ENCODE measurements at regions not wholly inside any gene's neighbourhood (a gene's known extent, or its start where the extent isn't known, plus 50 kb on each side); places are given as distances from the start of the nearest gene placed in this dataset.

DNA sequence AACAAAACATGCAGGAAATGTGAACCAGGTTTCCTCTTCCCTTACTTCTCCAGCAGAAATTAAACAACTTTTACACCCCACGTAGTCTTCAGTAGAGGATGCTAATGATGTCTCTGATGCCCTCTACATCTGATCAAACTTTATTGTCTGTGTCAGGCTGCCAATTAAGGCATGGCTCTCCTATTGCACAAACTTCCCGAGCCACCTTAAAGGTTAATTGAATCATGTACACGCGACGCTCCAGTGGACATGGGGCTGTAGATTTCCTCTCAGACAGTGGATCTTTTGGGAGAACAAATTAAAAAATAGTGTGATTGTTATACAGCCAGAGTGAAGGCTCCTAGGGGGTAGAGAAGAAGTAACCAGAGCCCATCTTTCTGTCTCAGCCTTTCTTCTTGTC, 301.6 kb downstream of the SMAD2 start:
- no peaks in the 10 kb centered on the region for H3K4me1 ChIP-seq (ENCODE audit: control insufficient read depth, insufficient read depth, low read length)
- 87% methylated on average over 5 of the region's 5 CpGs for WGBS, 2 experiments
- H3K9me3 ChIP-seq (ENCODE audit: control insufficient read depth, low read length) = no peaks in the 10 kb centered on the region
- H3K4me3 ChIP-seq (ENCODE audit: insufficient read depth, low read depth, low read length) = no peak overlapping the region
- H3K27me3 ChIP-seq (ENCODE audit: control insufficient read depth, insufficient read depth, low read length, poor library complexity, severe bottlenecking) = no peaks in the 10 kb centered on the region
- no peak overlapping the region for H3K27ac ChIP-seq (ENCODE audit: insufficient read depth, low read depth, low read length, poor library complexity, severe bottlenecking)
- no peaks in the 10 kb centered on the region for H3K36me3 ChIP-seq (ENCODE audit: control insufficient read depth, insufficient read depth, low read length)

DNA sequence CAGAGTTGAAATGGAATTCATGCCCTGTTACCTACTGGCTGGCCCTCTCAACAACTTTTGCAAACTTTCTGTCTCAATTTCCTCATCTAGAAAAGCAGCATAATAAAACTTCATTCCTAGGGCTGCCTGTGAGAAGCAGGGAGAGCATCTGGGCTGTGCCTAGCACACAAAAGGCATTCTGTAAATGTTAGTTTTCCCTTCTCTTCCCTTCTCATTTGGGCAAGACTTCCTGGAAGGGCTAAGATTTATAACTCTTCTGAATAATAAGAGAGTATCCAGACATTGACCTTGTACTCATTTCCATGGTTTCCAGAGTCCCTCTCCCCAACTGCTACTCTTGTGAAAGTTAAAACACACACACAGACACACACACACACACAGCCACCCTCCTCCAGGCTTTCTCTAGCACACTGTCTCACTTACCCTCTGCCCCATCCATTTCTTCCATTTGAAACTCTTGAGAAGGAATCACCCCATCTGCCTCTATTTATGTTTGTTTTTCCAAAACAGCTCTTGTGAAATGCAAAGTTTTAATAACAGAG, 302.1 kb downstream of the SMAD2 start:
- H3K27ac ChIP-seq (ENCODE audit: insufficient read depth, low read depth, low read length, poor library complexity, severe bottlenecking) = no peak overlapping the region
- H3K4me3 ChIP-seq (ENCODE audit: insufficient read depth, low read depth, low read length) = no peak overlapping the region
- H3K27me3 ChIP-seq (ENCODE audit: control insufficient read depth, insufficient read depth, low read length, poor library complexity, severe bottlenecking) = no peaks in the 10 kb centered on the region
- no peaks in the 10 kb centered on the region for H3K4me1 ChIP-seq (ENCODE audit: control insufficient read depth, insufficient read depth, low read length)
- H3K9me3 ChIP-seq (ENCODE audit: control insufficient read depth, low read length) = no peaks in the 10 kb centered on the region
- no peaks in the 10 kb centered on the region for H3K36me3 ChIP-seq (ENCODE audit: control insufficient read depth, insufficient read depth, low read length)

DNA sequence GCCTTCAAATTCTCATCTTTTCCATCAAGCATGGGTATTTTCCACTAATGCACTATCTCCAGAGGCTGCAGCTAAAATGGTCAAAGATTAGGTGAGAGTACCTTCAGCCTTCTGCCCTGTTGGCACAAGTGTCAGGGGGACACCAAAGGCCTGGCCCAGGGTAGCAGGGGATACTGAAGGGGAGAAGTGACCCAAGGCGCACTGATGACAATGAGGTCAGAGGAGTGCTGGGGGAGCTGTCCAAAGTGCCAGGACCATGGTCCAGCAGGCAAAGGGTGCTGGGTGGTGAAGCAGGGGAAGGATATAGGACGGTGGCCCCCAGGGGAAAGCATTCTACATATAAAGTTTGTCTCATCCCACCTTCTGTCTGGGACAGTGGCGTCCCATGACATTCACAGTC, 303.4 kb downstream of the SMAD2 start:
- WGBS, 2 experiments = 81 to 87% methylated on average over 2 to 3 of the region's 3 CpGs
- H3K9me3 ChIP-seq (ENCODE audit: control insufficient read depth, low read length) = no peaks in the 10 kb centered on the region
- H3K36me3 ChIP-seq (ENCODE audit: control insufficient read depth, insufficient read depth, low read length) = no peaks in the 10 kb centered on the region
- H3K4me1 ChIP-seq (ENCODE audit: control insufficient read depth, insufficient read depth, low read length) = no peaks in the 10 kb centered on the region
- no peak overlapping the region for H3K27ac ChIP-seq (ENCODE audit: insufficient read depth, low read depth, low read length, poor library complexity, severe bottlenecking)
- no peaks in the 10 kb centered on the region for H3K27me3 ChIP-seq (ENCODE audit: control insufficient read depth, insufficient read depth, low read length, poor library complexity, severe bottlenecking)
- no peak overlapping the region for H3K4me3 ChIP-seq (ENCODE audit: insufficient read depth, low read depth, low read length)

DNA sequence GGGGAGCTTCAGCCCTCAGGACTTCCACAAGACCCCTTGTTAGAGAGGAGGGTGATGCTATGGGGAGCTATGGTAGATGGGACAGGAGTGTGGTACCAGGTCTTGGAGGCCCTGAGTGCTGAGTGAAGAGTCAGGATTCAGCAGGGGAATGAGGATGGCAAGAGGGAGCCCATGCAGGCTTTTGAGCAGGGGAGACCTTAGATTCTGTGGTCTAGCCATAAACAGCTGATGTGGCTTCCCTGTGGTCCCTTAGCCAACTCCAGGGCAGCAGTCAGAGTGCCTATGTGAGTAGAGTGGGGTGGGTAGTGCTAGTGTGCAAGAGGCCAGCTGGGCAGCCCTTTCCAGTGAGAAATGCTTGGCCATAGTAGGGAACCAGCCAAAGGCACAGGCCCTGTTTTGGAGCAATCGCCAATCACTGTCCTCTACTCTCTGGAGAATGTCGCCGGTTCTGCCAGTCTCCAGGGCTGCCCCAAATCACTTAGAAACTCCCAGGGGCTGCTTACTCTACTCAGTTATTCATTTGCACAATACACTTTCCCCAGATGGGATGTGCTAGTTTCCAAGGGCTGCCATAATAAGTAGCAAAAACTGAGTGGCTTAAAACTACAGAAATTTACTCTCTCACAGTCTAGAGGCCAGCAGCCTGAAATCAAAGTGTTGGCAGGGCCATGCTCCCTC, 310.5 kb downstream of the SMAD2 start:
- 93 to 96% methylated on average over 3 of the region's 3 CpGs for WGBS, 2 experiments
- no peaks in the 10 kb centered on the region for H3K9me3 ChIP-seq (ENCODE audit: control insufficient read depth, low read length)

DNA sequence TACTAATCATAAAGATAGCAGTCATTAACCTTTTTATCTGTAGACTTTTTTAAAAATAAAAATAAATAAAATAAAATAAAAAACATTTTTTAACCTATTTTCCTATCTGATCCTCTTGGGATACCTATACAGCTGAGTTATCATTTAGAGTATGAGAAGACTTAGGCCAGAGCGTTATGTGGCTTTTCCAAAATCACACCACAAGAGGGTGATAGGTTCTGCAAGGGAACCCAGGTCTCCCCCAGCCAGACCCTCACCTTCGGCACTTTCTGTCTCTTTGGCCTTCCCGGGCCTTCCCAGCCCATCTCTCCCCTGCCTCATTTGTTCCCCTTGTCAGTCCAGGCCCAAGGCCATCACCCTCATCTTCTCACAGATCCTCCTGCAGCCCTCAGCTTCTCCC, 311.7 kb downstream of the SMAD2 start:
- no peak overlapping the region for H3K4me3 ChIP-seq (ENCODE audit: insufficient read depth, low read depth, low read length)
- no peaks in the 10 kb centered on the region for H3K27me3 ChIP-seq (ENCODE audit: control insufficient read depth, insufficient read depth, low read length, poor library complexity, severe bottlenecking)
- no peak overlapping the region for H3K27ac ChIP-seq (ENCODE audit: insufficient read depth, low read depth, low read length, poor library complexity, severe bottlenecking)
- no peaks in the 10 kb centered on the region for H3K36me3 ChIP-seq (ENCODE audit: control insufficient read depth, insufficient read depth, low read length)
- H3K4me1 ChIP-seq (ENCODE audit: control insufficient read depth, insufficient read depth, low read length) = no peaks in the 10 kb centered on the region
- WGBS, 2 experiments = 90 to 91% methylated on average over 3 of the region's 3 CpGs
- H3K9me3 ChIP-seq (ENCODE audit: control insufficient read depth, low read length) = no peaks in the 10 kb centered on the region

More for the DNA sequence above, 310.5 kb downstream of the SMAD2 start:
- Histone ChIP-seq H3K36me3 (ENCODE audit: control insufficient read depth, insufficient read depth, low read length) (no peaks in the 10 kb centered on the region), H3K4me3 (ENCODE audit: insufficient read depth, low read depth, low read length) (no peak overlapping the region), H3K27me3 (ENCODE audit: control insufficient read depth, insufficient read depth, low read length, poor library complexity, severe bottlenecking) (no peaks in the 10 kb centered on the region), H3K4me1 (ENCODE audit: control insufficient read depth, insufficient read depth, low read length) (no peaks in the 10 kb centered on the region), H3K27ac (ENCODE audit: insufficient read depth, low read depth, low read length, poor library complexity, severe bottlenecking) (no peak overlapping the region)

DNA sequence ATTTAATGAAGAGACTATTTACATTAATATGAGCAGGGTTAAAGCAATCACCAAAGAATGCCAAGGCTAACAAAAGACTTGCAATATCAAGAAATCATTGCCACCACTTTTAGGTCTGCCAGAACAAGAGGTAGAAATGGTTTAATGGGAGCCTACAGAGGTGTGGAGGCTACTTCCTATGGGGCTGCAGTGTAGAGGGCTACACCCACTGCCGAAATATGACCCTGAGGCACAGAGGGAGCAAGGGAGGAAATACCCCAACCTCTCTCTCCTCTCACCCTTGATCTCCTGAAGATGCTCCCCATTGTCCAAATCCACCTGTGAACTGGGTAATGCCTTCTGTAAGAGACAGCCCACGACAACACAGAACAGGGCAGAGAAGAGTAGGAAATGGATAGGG, 315.4 kb downstream of the SMAD2 start:
- no peak overlapping the region for H3K4me3 ChIP-seq (ENCODE audit: insufficient read depth, low read depth, low read length)
- H3K27ac ChIP-seq (ENCODE audit: insufficient read depth, low read depth, low read length, poor library complexity, severe bottlenecking) = no peak overlapping the region
- 81 to 88% methylated on average over 1 to 2 of the region's 2 CpGs for WGBS, 2 experiments
- no peaks in the 10 kb centered on the region for H3K27me3 ChIP-seq (ENCODE audit: control insufficient read depth, insufficient read depth, low read length, poor library complexity, severe bottlenecking)
- H3K9me3 ChIP-seq (ENCODE audit: control insufficient read depth, low read length) = no peaks in the 10 kb centered on the region
- no peaks in the 10 kb centered on the region for H3K36me3 ChIP-seq (ENCODE audit: control insufficient read depth, insufficient read depth, low read length)
- H3K4me1 ChIP-seq (ENCODE audit: control insufficient read depth, insufficient read depth, low read length) = no peaks in the 10 kb centered on the region

DNA sequence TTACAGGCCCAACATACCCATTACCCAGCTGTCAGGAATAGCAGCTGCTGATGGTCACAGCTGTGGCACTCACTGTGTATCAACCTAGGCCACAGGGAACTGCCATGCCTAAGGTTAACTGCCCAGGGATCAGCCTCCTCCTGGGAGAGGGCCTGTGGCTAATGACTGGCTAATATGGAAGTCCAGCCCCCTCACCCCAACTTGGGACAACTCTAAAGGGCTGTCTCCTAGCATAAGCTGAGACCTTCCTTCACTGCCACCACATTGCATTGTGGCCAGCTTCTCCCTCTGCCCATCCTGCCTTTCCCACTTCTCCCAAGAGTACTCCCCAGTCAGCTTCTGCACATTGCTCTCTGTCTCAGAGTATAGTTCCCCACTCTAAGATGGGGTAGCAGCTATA, 316.5 kb downstream of the SMAD2 start:
- H3K4me3 ChIP-seq (ENCODE audit: insufficient read depth, low read depth, low read length) = no peak overlapping the region
- no peaks in the 10 kb centered on the region for H3K36me3 ChIP-seq (ENCODE audit: control insufficient read depth, insufficient read depth, low read length)
- no peak overlapping the region for H3K27ac ChIP-seq (ENCODE audit: insufficient read depth, low read depth, low read length, poor library complexity, severe bottlenecking)
- H3K27me3 ChIP-seq (ENCODE audit: control insufficient read depth, insufficient read depth, low read length, poor library complexity, severe bottlenecking) = no peaks in the 10 kb centered on the region
- H3K9me3 ChIP-seq (ENCODE audit: control insufficient read depth, low read length) = no peaks in the 10 kb centered on the region
- no peaks in the 10 kb centered on the region for H3K4me1 ChIP-seq (ENCODE audit: control insufficient read depth, insufficient read depth, low read length)

DNA sequence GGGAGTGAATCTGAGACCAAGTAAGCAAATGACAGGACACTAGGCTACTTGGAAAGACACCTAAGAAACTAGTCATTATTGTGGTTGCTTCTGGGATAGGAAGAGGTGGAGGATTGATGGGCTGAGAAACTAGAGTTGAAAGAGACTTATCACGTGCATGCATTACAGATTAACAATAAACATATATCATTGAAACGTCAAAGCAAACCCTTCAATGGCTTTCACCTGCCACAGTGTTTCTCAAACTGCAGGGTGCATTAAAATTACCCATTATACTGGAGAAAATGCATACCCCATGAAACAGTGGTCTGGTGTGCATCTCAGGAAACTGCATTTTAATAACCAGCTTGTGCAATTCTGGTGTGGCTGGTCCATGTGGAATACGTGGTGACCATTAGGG, 318.8 kb downstream of the SMAD2 start:
- Histone ChIP-seq H3K9me3 (ENCODE audit: control insufficient read depth, low read length) (no peaks in the 10 kb centered on the region), H3K27ac (ENCODE audit: insufficient read depth, low read depth, low read length, poor library complexity, severe bottlenecking) (no peak overlapping the region), H3K4me3 (ENCODE audit: insufficient read depth, low read depth, low read length) (no peak overlapping the region), H3K36me3 (ENCODE audit: control insufficient read depth, insufficient read depth, low read length) (no peaks in the 10 kb centered on the region), H3K4me1 (ENCODE audit: control insufficient read depth, insufficient read depth, low read length) (no peaks in the 10 kb centered on the region), H3K27me3 (ENCODE audit: control insufficient read depth, insufficient read depth, low read length, poor library complexity, severe bottlenecking) (no peaks in the 10 kb centered on the region)
- 76 to 83% methylated on average over 3 of the region's 3 CpGs for WGBS, 2 experiments

DNA sequence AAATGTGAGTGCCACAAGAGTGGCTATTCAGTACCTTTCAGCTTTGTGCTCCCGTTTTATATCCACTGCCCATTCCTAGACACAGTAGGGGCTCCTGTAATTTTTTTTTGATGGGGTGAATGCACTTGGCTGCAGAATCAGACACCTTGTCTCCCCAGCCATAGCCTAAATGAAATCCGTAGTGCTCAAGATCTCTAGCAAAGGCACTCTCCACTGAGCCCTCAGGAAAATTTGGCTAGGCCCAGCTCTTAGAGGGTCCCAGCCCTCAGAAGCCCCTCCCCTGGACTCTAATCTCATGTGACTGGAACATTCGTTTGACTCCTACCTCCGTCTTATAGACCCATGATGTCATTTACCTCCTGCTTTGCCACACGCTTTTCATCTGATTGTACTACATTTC, 323.9 kb downstream of the SMAD2 start:
- Histone ChIP-seq H3K9me3 (ENCODE audit: control insufficient read depth, low read length) (no peaks in the 10 kb centered on the region), H3K36me3 (ENCODE audit: control insufficient read depth, insufficient read depth, low read length) (no peaks in the 10 kb centered on the region), H3K27ac (ENCODE audit: insufficient read depth, low read depth, low read length, poor library complexity, severe bottlenecking) (no peak overlapping the region), H3K4me1 (ENCODE audit: control insufficient read depth, insufficient read depth, low read length) (no peaks in the 10 kb centered on the region), H3K4me3 (ENCODE audit: insufficient read depth, low read depth, low read length) (no peak overlapping the region), H3K27me3 (ENCODE audit: control insufficient read depth, insufficient read depth, low read length, poor library complexity, severe bottlenecking) (no peaks in the 10 kb centered on the region)
- 91% methylated on average over 5 of the region's 5 CpGs for WGBS, 2 experiments

DNA sequence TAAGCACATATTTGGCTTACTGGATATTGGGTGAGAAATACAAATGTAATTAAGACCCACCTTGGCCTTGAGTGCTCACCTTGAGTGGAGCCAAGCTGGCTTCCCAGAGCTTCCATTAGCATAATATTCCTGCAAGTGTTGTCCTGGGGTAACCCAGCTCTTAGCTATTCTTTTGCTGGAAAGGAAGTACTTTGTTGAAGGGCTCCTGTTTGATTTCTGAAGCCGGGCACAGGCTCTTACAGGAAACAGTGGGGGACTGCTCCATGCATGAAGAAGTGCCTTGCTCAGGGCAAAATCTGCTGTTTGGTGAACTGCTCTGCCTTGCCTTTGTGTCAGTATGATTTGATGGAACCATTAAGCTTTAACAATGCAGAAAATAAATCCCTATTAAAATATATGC, 325.4 kb downstream of the SMAD2 start:
- H3K27me3 ChIP-seq (ENCODE audit: control insufficient read depth, insufficient read depth, low read length, poor library complexity, severe bottlenecking) = no peaks in the 10 kb centered on the region
- 69 to 81% methylated on average over 1 of the region's 1 CpG for WGBS, 2 experiments
- no peak overlapping the region for H3K27ac ChIP-seq (ENCODE audit: insufficient read depth, low read depth, low read length, poor library complexity, severe bottlenecking)
- H3K4me3 ChIP-seq (ENCODE audit: insufficient read depth, low read depth, low read length) = no peak overlapping the region
- no peaks in the 10 kb centered on the region for H3K4me1 ChIP-seq (ENCODE audit: control insufficient read depth, insufficient read depth, low read length)
- no peaks in the 10 kb centered on the region for H3K9me3 ChIP-seq (ENCODE audit: control insufficient read depth, low read length)
- H3K36me3 ChIP-seq (ENCODE audit: control insufficient read depth, insufficient read depth, low read length) = no peaks in the 10 kb centered on the region

DNA sequence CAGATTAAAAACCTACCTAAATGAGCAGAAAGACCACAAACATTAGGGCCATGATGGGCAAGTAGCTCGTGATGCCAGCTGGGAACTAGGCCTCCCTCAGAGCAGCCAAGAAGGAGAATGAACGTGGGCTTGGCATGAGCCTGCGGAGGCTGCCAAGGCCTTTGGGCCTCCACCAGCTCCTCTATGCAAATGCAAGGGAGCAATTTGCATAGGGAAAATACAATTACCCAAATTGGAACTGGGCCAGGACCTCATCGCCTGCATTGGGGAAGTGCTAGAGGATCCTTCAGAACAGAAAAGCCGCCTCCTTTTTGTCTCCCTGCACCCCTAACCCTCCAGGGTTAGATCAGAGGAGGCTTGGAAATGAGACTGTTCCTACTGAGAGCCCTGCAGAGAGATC, 326.4 kb downstream of the SMAD2 start:
- H3K4me3 ChIP-seq (ENCODE audit: insufficient read depth, low read depth, low read length) = no peak overlapping the region
- H3K4me1 ChIP-seq (ENCODE audit: control insufficient read depth, insufficient read depth, low read length) = no peaks in the 10 kb centered on the region
- H3K36me3 ChIP-seq (ENCODE audit: control insufficient read depth, insufficient read depth, low read length) = no peaks in the 10 kb centered on the region
- no peaks in the 10 kb centered on the region for H3K9me3 ChIP-seq (ENCODE audit: control insufficient read depth, low read length)
- no peaks in the 10 kb centered on the region for H3K27me3 ChIP-seq (ENCODE audit: control insufficient read depth, insufficient read depth, low read length, poor library complexity, severe bottlenecking)
- WGBS, 2 experiments = 86 to 90% methylated on average over 5 of the region's 5 CpGs
- H3K27ac ChIP-seq (ENCODE audit: insufficient read depth, low read depth, low read length, poor library complexity, severe bottlenecking) = no peak overlapping the region
